GM18526 (cell line): ENCODE measurements at regions not wholly inside any gene's neighbourhood (a gene's known extent, or its start where the extent isn't known, plus 50 kb on each side); places are given as distances from the start of the nearest gene placed in this dataset.

ENCODE experiments used
- POLR2A ChIP-seq: IDR thresholded peaks from 3 replicates; pipeline ENCODE4 v1.6.1; 2011; ENCODE audit not compliant: insufficient read length; ENCODE audit errors: extremely low read depth

DNA sequence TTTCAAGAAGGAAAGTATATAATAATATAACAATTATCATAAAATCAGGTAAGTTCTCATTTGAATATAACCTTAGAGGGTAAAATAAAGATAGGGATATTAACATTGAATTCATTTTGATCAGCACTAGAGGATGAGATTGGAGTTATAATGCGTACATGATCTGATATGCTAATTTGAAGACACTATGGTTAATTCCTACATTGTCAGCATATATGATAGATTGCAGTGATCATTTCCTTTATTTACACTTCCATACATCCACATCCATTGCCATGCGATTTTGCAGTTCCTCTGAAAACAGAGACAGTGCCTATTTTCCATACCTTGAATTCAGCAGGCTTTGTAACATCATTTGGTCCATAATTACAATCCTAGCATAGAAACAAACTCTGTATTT lies 519.2 kb downstream of the CCDC85A start:
- no peak for TF ChIP-seq POLR2A

DNA sequence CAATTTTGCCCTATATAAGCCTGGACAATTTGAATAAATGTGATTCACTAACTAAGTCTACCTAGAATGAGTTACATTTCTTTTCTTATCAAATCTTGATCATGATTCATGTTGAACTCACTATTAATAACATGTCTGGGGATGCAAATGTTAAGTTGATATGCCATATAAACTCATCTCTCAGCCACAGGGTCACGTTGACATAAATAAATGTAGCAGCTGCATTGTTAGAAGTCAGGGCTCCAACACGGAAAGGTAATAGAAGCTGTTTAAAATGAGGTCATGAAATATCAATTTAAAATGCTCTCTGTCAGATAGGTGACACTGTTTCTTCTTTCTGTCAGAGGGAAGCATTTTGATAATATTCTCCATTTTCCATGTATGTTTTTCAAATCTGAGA lies 521.9 kb downstream of the CCDC85A start:
- TF ChIP-seq POLR2A, result no peak

DNA sequence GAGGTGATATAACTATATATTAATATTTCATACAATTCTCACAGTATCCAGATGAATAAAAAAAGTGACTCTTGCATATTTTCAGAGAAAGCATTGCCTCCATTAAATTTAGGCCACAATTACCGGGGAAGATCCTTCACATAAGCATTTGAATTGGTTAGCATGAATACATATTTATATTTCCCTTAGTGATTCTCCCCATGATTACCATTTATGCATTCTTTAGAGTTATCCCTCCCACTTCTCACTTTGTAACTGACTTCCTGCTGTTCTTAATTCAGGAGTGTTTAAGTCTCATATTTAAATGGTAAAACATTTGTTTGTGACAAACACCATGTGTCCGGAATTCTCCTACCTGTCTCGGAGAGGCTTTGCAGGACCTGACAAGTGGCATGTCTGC lies 523.4 kb downstream of the CCDC85A start:
- no peak for TF ChIP-seq POLR2A

DNA sequence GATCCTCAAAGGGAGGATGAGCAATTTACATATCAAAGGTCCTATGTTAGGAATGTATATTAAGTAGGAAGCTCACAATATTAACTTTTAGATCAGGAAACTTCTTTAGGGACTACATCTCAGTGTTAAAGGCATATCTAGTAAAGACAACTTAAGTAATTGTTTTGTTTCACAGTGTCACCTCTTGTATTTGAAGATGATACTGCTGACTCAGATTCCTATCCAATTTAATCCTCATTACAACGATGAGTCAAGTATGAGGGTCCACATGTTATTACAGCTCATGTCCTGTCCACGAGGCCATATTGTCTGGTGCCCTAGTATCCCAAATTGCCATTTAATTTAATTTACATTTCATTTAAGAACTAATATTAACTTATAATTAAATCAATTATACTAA lies 523.9 kb downstream of the CCDC85A start:
- no peak for TF ChIP-seq POLR2A

DNA sequence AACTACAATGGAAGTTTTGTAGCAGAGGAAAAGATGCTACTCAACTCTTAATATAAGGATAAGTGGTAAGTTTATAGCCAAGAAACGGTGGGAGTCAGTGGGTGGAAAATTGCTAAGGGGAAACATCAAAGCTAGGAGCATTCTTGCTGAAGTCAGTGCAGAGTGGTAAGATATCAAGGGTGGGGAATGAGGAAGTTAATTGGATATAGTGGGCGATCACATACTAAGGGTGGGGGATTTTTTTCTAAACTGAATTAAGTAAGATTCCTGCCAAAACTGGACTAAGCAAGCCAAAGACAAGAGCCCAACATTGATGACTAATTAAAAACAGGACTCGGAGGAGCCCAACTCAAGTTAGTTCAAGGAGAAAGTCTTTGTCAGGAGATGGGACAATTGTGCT lies 525.4 kb downstream of the CCDC85A start:
- no peak for TF ChIP-seq POLR2A

DNA sequence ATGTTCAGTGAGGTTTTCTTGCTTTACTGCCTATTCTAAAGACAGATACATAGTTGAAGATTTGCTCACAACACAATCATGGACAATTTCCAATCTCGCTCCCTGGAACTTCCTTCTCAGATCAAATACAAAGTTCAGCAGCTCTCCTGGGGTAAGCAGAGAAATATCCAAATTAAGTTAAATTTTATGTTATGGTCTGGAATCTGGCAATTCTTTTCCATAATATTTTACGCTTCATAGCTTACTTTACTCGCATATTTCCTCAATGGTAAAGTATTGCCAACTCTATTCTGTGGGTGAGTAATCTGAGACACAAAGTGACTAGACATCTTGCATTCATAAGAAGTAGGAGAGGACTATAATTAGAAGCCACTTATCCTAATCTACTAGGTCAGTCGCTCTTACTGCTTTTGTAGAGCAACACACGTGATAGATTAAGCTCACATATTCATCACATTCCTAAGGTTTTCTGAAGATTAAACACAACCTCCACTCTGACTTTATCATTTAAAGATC lies 529.4 kb downstream of the CCDC85A start:
- no peak for TF ChIP-seq POLR2A

DNA sequence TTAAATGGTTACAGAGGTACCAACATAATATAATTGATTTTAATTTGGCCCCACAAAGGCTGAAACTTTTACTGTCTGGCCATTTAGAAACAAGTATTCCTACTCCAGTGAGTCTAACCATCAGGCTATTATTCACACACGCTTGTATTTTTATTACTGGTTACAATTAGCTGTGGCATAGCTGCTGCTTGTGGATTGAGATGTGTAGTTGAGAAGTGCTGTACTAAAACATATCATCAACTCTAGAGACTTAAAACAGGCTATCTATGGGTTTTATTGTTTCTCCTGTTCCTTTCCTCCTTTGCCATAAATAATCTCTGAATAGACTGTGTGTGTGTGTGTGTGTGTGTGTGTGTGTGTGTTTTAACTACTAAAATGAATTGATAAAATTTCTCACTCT lies 530.2 kb downstream of the CCDC85A start:
- TF ChIP-seq POLR2A, result no peak

DNA sequence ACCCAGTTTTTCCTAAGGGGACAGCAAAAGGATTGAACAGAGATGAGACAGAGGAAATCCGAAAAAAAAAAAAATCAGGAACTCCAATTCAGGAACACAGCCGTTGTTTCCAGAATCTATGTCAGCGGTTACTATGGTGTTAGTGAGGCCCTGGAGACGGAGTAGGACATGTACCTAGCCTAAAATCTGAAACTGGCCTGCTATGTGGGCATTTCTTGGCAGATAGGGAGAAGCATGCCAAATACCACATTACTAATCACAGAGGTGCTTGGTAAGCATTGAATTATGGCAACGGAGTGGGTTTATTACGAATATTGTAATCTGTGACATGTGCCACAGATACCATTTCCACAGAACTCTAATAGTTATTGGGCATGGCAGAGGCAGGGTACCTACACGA lies 530.6 kb downstream of the CCDC85A start:
- TF ChIP-seq POLR2A, result no peak

DNA sequence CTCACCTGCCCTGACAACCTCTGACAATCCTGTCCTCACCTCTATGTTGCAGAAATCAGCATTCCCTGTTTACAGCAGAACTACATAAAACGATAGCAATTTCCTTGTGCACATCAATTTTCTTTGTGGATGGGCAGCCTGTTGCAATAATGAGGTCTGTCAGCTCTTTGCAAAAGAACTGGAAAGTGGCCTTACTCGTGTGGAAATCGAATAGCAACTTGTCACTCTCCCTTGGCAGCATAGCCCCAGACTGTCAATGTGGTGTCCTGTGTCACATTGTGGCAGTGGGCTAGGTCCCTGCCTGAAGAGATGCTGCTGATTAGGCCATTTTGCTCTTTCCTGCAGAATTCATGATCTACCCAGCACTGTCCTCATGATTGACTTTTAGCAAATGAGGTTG lies 531.9 kb downstream of the CCDC85A start:
- TF ChIP-seq POLR2A, result no peak

DNA sequence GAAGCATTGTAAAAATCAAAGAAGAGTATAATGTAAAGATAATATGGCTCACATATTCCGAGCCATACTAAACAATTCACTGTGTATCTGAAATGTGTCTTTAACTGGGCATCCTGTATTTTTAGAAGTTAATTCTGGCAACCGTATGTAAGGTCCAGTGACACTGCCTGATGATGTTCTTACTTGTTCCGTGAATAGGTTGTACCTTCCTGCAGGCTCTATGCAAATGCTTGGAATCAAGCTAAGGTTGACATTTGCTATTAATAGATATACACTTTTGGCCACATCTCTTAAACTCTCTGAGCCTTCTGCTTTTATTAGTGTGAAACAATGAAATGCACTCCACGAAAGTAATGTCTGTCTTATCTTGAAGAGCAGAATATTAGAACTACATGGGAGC lies 534.6 kb downstream of the CCDC85A start:
- TF ChIP-seq POLR2A, result no peak

DNA sequence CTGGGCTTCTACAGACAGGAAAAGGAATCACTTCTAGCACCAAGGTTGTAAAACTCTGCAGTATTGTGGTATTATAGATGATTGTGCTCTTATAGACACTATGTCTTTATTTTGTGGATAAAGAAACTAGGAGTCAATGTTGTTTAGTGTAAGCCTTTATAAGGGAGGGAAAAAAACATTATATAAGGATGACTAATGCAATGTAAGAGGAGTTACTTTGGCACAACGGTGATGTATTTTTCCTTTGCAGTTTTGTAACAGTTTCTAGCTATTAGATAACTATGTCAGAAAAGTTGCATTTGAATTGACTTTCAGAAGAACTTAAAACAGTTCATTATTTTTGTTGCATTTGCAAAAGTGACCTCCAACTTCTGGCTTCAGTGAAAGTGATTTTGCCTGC lies 545.4 kb downstream of the CCDC85A start:
- TF ChIP-seq POLR2A, result no peak

DNA sequence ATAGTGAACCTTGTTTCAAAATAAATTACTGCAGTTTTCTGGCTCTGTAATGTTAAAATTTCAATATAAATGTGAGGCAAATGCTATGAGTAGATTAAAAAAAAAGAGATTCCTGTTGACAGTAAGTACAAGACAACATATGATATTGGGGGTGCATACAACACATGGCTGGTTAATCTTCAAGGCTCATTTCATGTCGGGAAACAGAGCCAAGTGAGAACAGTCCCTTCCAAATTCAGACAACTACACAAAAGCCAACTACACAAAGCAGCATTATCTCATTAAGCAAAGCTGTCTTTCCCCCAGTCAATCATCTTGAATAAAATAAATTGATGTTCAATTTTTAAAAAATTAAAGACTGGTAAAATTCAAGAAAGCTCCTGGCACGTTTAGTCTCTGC lies 549.2 kb downstream of the CCDC85A start:
- TF ChIP-seq POLR2A, result no peak

DNA sequence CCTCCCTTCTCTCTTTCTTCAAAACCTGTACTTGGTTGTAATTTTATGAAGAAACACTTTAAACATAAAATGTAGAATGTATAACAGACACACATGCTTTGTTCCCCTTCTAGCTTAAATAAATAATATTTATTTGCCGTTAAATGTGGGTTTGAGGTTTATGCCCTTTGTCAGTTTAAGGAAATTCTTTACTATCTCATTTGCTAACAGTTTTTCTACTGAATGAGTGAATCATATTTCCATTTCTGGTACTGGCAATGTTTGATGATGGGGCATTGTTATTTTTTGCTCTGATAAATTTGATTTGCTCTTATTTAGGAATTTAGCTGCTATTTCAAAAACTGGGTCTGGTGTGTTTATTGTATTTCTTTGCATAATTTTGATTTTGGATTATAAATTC lies 555.6 kb downstream of the CCDC85A start:
- no peak for TF ChIP-seq POLR2A

DNA sequence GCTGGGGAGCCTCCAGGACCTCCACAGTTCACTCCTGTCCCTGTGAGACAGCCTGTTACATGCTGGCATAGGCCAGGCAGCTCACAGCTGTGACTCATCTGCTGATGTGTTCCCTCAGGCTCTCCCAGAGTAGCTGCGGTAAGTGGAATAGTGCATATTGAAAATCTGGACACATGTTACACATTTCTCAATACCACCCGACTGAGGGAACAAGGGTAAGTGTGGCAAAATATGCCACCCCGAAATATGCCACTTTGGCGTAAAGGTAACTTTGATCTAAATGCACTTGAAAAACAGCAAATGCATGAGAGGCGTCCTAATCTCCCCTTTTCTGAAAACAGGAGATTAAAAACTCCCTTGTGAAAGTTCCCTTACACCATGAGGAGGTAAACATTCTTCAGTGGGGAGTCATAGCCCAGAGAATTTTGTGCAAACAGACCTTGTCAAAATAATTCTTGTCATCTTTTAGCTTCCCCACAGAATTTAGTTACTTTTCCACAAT lies 557.9 kb downstream of the CCDC85A start:
- no peak for TF ChIP-seq POLR2A

DNA sequence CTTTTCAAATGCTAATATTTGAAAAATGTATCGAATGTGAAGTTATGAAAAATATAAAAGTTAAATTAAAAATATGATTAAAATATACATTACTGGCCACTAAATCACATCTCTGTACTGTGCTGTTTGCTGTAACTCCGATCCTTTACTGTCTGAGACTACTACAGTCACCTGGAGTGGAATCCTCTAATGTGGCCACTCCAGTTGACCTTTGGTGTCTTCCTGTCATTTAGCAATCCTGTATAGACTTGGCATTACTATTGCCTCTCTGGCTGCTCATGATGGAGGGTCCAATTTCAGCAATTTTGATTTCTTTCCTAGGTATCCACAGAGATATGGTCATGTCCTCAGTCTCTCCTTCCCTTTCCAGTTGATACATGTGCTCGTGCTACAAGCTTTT lies 560.0 kb downstream of the CCDC85A start:
- no peak for TF ChIP-seq POLR2A

DNA sequence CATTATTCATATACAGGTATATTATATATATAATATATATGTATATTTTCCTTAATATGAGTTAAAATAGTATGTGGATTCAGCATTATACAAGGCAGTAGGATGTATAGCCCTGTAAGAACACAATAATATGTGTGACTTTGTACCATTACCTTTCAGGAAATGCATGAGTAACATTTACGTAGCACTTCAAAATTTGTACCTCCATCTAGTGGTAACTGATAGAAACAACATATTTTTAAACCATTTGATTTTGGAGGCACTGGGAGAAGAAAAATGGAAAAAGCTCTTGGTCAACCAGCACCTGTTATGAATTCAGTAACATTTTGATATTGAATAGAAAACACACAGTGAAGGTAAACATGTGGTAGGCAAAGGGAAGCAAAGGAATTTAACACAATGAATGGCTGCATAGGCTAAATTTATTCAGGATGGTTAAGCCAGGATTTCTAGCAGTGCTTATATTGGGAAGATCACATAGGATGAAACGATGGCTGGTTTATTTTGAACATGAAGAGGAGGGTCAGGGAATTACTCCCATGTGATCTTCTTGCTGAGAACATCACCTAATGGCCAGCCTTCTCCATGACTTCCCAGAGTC lies 565.5 kb downstream of the CCDC85A start:
- TF ChIP-seq POLR2A, result no peak

DNA sequence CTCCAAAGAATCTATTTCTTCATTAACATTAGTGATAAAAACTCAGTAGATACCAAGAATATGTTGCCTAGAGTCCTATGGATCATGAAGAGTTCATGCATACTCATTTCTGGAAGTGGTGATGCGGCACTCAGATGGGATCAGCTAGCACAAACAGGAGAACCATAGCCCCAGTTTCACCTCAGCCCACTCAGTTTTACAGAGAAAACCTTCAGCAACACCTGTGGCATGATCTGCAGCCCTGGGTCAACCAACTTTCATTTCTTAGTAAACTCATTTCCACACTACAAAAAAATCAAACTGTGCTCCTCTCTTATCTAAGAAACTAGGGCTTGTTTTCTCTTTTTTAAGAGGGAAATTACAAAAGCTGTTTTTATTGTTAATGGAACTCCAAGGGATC lies 569.4 kb downstream of the CCDC85A start:
- TF ChIP-seq POLR2A, result no peak
